Mucosa of descending colon (tissue), 3 donors: ENCODE measurements at regions not wholly inside any gene's neighbourhood (a gene's known extent, or its start where the extent isn't known, plus 50 kb on each side); places are given as distances from the start of the nearest gene placed in this dataset.
"Not testable (repeated sequence)": the region's sequence is repeated elsewhere in the genome, so short reads cannot be mapped to it uniquely, and the experiment has no call there.

Experiments
- ATAC-seq: fragments of 200-7000 bp; cut with Tn5 transposase; one replicate; pipeline ENCODE4 v1.9.1; 2020; ENCODE audit warnings: mild to moderate bottlenecking, moderate library complexity
- DNase-seq, 3 donors: peaks; one replicate each; pipeline ENCODE4 v3.0.0-alpha.2; 2020
- H3K36me3 ChIP-seq: fragments of 200-600 bp; one replicate; pipeline ENCODE4 v1.8.0; 2021; ENCODE audit warnings: low read depth, mild to moderate bottlenecking
- H3K4me1 ChIP-seq: fragments of 200-600 bp; one replicate; pipeline ENCODE4 v1.8.0; 2021; ENCODE audit warnings: low read depth, mild to moderate bottlenecking
- H3K4me3 ChIP-seq: fragments of 200-600 bp; one replicate; pipeline ENCODE4 v1.8.0; 2021; ENCODE audit warnings: mild to moderate bottlenecking
- H3K9me3 ChIP-seq: fragments of 200-600 bp; one replicate; pipeline ENCODE4 v1.8.0; 2021; ENCODE audit warnings: mild to moderate bottlenecking
- intact Hi-C, 2 donors: fragments of 100-400 bp; cut with DNase I in 1 of 2; cut with micrococcal nuclease in 1 of 2; formaldehyde crosslinking; loops; one replicate each; pipeline versions ENCODE4 v1.11.0 to v1.11.1; 2022; cut with DNase I, micrococcal nuclease
- TF ChIP-seq, protein P1 (sequence below): fragments of 200-600 bp; IDR thresholded peaks from one replicate; pipeline ENCODE4 v1.8.0; 2022; ENCODE audit warnings: antibody characterized with exemption, mild to moderate bottlenecking
- donor health status: DM: no; HTN: no; CAD: no; lungs with moderate emphysema.
- donor health status: DM: no; HTN: no; CAD: no.
- donor health status: DM: no; HTN: yes; CAD: no.

- no peaks in the 10 kb centered on the region for H3K9me3 ChIP-seq
- DNase-seq: no peak
- no peak overlapping the region for H3K4me3 ChIP-seq
- intact Hi-C loops: no loop called here
- TF ChIP-seq, protein P1, sequence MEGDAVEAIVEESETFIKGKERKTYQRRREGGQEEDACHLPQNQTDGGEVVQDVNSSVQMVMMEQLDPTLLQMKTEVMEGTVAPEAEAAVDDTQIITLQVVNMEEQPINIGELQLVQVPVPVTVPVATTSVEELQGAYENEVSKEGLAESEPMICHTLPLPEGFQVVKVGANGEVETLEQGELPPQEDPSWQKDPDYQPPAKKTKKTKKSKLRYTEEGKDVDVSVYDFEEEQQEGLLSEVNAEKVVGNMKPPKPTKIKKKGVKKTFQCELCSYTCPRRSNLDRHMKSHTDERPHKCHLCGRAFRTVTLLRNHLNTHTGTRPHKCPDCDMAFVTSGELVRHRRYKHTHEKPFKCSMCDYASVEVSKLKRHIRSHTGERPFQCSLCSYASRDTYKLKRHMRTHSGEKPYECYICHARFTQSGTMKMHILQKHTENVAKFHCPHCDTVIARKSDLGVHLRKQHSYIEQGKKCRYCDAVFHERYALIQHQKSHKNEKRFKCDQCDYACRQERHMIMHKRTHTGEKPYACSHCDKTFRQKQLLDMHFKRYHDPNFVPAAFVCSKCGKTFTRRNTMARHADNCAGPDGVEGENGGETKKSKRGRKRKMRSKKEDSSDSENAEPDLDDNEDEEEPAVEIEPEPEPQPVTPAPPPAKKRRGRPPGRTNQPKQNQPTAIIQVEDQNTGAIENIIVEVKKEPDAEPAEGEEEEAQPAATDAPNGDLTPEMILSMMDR: no peak
- H3K4me1 ChIP-seq: no peaks in the 10 kb centered on the region
- no peaks in the 10 kb centered on the region for H3K36me3 ChIP-seq
- ATAC-seq: no peak
Measured at GRCh38 chr18:67400502-67401117, 115.9 kb downstream of the DSEL start.

GRCh38 chr18:67386032-67386431 is 130.5 kb downstream of the DSEL start:
- H3K4me1 ChIP-seq: no peaks in the 10 kb centered on the region
- DNase-seq: no peak
- no peak for ATAC-seq
- intact Hi-C loops: no loop called here
- H3K36me3 ChIP-seq: no peaks in the 10 kb centered on the region
- H3K4me3 ChIP-seq: no peak overlapping the region
- TF ChIP-seq, protein P1: no peak
- H3K9me3 ChIP-seq: no peaks in the 10 kb centered on the region

DNA sequence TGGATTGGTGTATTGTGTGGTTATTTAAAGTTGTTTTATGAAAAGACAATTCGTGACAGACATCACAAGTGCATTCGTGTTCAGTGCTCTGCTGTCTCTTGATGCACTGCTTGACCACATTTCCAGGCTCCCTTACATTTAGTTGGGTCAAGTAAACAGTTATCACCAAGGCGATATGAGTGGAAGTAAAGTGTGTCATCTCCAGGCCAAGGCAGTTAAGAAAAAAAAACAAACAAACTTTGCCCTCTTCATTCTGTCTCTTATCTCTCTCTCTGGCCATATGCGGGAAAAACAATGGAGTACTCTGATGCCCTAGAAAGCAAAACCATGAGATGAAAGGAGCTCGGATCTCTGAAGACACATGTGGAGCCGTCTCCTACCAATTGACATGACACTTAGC is 131.1 kb downstream of the DSEL start:
- H3K4me1 ChIP-seq: no peaks in the 10 kb centered on the region
- H3K9me3 ChIP-seq: no peaks in the 10 kb centered on the region
- H3K36me3 ChIP-seq: no peaks in the 10 kb centered on the region
- intact Hi-C loops: no loop called here
- H3K4me3 ChIP-seq: no peak overlapping the region
- TF ChIP-seq, protein P1: no peak
- ATAC-seq (no peak), DNase-seq (no peak)

- H3K36me3 ChIP-seq, intact Hi-C loops, H3K4me3 ChIP-seq, H3K9me3 ChIP-seq, H3K4me1 ChIP-seq, ATAC-seq, DNase-seq: not testable (repeated sequence)
Measured at GRCh38 chr18:67384057-67384456, 132.5 kb downstream of the DSEL start.

DNA sequence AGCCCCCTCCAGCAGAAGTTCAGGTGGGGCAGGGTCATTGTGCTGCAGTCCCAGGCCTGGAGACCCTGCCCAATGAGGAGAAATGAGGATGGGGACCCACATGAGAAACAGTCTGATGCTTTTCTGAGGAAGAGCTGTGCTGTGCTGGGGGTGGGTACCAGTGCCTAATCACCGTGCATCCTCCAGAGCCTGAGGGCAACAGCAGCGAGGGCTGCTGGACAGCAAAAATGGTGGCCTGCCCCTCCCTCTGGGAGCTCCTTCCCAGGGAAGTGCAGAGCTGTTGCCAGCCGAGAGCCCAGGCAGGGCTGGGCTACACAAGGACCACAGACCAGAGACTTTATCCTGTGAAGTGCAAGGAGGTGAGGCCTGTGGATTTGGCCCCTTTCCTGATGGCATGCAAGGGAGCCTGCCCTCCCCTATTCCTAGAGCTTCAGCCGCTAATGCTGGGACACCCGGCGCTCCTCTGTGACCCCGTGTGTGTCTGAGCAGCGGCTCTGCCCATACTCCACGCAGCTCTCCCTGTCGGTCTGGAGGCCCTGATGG is 134.8 kb downstream of the DSEL start:
- TF ChIP-seq, protein P1: no peak
- Histone ChIP-seq H3K36me3 (no peaks in the 10 kb centered on the region), H3K4me1 (no peaks in the 10 kb centered on the region), H3K9me3 (no peaks in the 10 kb centered on the region), H3K4me3 (no peak overlapping the region)
- DNase-seq: no peak
- intact Hi-C loops: no loop called here
- ATAC-seq: no peak

- H3K36me3 ChIP-seq: no peaks in the 10 kb centered on the region
- DNase-seq (no peak), ATAC-seq (no peak)
- TF ChIP-seq, protein P1: no peak
- intact Hi-C loops: no loop called here
- no peak overlapping the region for H3K4me3 ChIP-seq
- no peaks in the 10 kb centered on the region for H3K9me3 ChIP-seq
- H3K4me1 ChIP-seq: no peaks in the 10 kb centered on the region
Measured at GRCh38 chr18:67380867-67381266, 135.7 kb downstream of the DSEL start.
